PC-9 (cell line): ENCODE measurements at regions not wholly inside any gene's neighbourhood (a gene's known extent, or its start where the extent isn't known, plus 50 kb on each side); places are given as distances from the start of the nearest gene placed in this dataset.

Experiments
- BruUV-seq: library from RNA; stranded (reverse); fragments of 400-500 nt; replicated peaks from 2 replicates; lab custom pipeline; 2021; lab: Mats Ljungman, UMichigan
- CTCF ChIA-PET: fragments of 300-600 bp; sonication (Branson Sonifier 250); formaldehyde crosslinking; loops from one replicate; lab custom pipeline; 2022; ENCODE audit warnings: antibody characterized with exemption; lab: Charles Lee
- POLR2A ChIA-PET: fragments of 300-600 bp; sonication (Branson Sonifier 250); formaldehyde crosslinking; loops from one replicate; lab custom pipeline; 2022; ENCODE audit warnings: antibody characterized with exemption; ENCODE audit not compliant: unreplicated experiment; lab: Charles Lee
- DNase-seq, 2 experiments: peaks; one replicate each; pipeline versions ENCODE4 v3.0.0 to v3.0.0-alpha.2; 2015 to 2022; ENCODE audit warnings: mixed read lengths in 1 of 2
- H2AFZ ChIP-seq: fragments of 200-600 bp; sonication (generic); 2 replicates; pipeline ENCODE4 v1.8.1; 2017; ENCODE audit warnings: antibody characterized with exemption
- H3F3A ChIP-seq: fragments of 200-600 bp; sonication (generic); 2 replicates; pipeline ENCODE4 v1.8.1; 2017; ENCODE audit warnings: antibody characterized with exemption, mild to moderate bottlenecking, low read depth; ENCODE audit not compliant: insufficient read depth
- H3K27ac ChIP-seq: fragments of 200-600 bp; sonication (generic); 2 replicates; pipeline ENCODE4 v1.6.1; 2016; ENCODE audit warnings: mixed run types
- H3K27me3 ChIP-seq: fragments of 200-600 bp; sonication (generic); 2 replicates; pipeline ENCODE4 v1.6.1; 2016; ENCODE audit warnings: low read depth, mixed run types; ENCODE audit not compliant: insufficient read depth
- H3K36me3 ChIP-seq: fragments of 200-600 bp; sonication (generic); 2 replicates; pipeline ENCODE4 v1.6.1; 2016; ENCODE audit warnings: low read depth, mixed run types
- H3K4me1 ChIP-seq: fragments of 200-600 bp; sonication (generic); replicated peaks from 2 replicates; pipeline ENCODE4 v1.6.1; 2016; ENCODE audit warnings: mixed run types; ENCODE audit not compliant: insufficient read depth
- H3K4me2 ChIP-seq: fragments of 200-600 bp; sonication (generic); 2 replicates; pipeline ENCODE4 v1.6.1; 2017; ENCODE audit warnings: mixed run types
- H3K4me3 ChIP-seq: fragments of 200-600 bp; sonication (generic); 2 replicates; pipeline ENCODE4 v1.6.1; 2016; ENCODE audit warnings: mixed run types
- H3K79me2 ChIP-seq: fragments of 200-600 bp; sonication (generic); 2 replicates; pipeline ENCODE4 v1.6.1; 2017; ENCODE audit warnings: low read depth, mixed run types
- H3K9me2 ChIP-seq: fragments of 200-600 bp; sonication (generic); 2 replicates; pipeline ENCODE4 v1.8.1; 2017; ENCODE audit warnings: mild to moderate bottlenecking; ENCODE audit not compliant: insufficient read depth
- H3K9me3 ChIP-seq: fragments of 200-600 bp; sonication (generic); 2 replicates; pipeline ENCODE4 v1.8.1; 2016; ENCODE audit warnings: low read depth; ENCODE audit not compliant: insufficient read depth
- H4K20me1 ChIP-seq: fragments of 200-600 bp; sonication (generic); 2 replicates; pipeline ENCODE4 v1.8.1; 2017; ENCODE audit not compliant: insufficient read depth
- CTCF ChIP-seq: fragments of 200-600 bp; sonication (generic); conservative IDR thresholded peaks from 2 replicates; pipeline ENCODE4 v1.6.1; 2017; ENCODE audit warnings: mixed run types, antibody characterized with exemption, mild to moderate bottlenecking, moderate library complexity
- EZH2 ChIP-seq: fragments of 200-600 bp; sonication (generic); IDR thresholded peaks from 2 replicates; pipeline ENCODE4 v1.8.0; 2017; ENCODE audit warnings: antibody characterized with exemption, low read depth
- intact Hi-C: fragments of 100-400 bp; cut with micrococcal nuclease; formaldehyde crosslinking; loops from one replicate; pipeline ENCODE4 v1.10.0; 2022; ENCODE audit not compliant: unreplicated experiment

GRCh38 chr1:23610677-23611076, 51.4 kb upstream of the ID3 start:
- H2AFZ ChIP-seq = no peak overlapping the region
- no peaks in the 10 kb centered on the region for H3K27me3 ChIP-seq
- H3K36me3 ChIP-seq = no peaks in the 10 kb centered on the region
- no peaks in the 10 kb centered on the region; the same call in 1 of the 2 replicates for H3F3A ChIP-seq
- H3K9me2 ChIP-seq = no peaks in the 10 kb centered on the region
- H3K4me3 ChIP-seq = no peak overlapping the region
- no peaks in the 10 kb centered on the region for H3K79me2 ChIP-seq
- intact Hi-C loops = no loop called here
- H3K4me1 ChIP-seq = peaks cover 6% of the 10 kb centered on the region
- H3K4me2 ChIP-seq = no peak overlapping the region
- ChIA-PET CTCF (interaction anchor here (0.6 kb wide), 1 partner anchor 71 kb away, joined by 4 read pairs; no protein-coding TSS in a partner anchor), POLR2A (no interaction called here)
- no peak for DNase-seq
- no peaks in the 10 kb centered on the region for H4K20me1 ChIP-seq
- no peak overlapping the region for H3K27ac ChIP-seq
- no peak for TF ChIP-seq CTCF
- no peak for TF ChIP-seq EZH2
- no peaks in the 10 kb centered on the region for H3K9me3 ChIP-seq
- no TSS peak for BruUV-seq

- no peak overlapping the region for H3K4me2 ChIP-seq
- POLR2A ChIA-PET = no interaction called here
- H4K20me1 ChIP-seq = no peaks in the 10 kb centered on the region
- H2AFZ ChIP-seq = no peak overlapping the region
- H3K27me3 ChIP-seq = no peaks in the 10 kb centered on the region
- H3K4me3 ChIP-seq = no peak overlapping the region
- peaks cover 6% of the 10 kb centered on the region for H3K4me1 ChIP-seq
- intact Hi-C loops = no loop called here
- no TSS peak for BruUV-seq
- H3F3A ChIP-seq = no peaks in the 10 kb centered on the region; the same call in 1 of the 2 replicates
- no peak for DNase-seq
- H3K9me3 ChIP-seq = no peaks in the 10 kb centered on the region
- no peaks in the 10 kb centered on the region for H3K79me2 ChIP-seq
- H3K27ac ChIP-seq = no peak overlapping the region
- no peaks in the 10 kb centered on the region for H3K9me2 ChIP-seq
- H3K36me3 ChIP-seq = no peaks in the 10 kb centered on the region
- TF ChIP-seq CTCF (no peak), EZH2 (no peak)
- CTCF ChIA-PET = no interaction called here
Measured at GRCh38 chr1:23609971-23610370, 50.7 kb upstream of the ID3 start.
